Smooth muscle cell (in vitro differentiated cells): ENCODE measurements at regions not wholly inside any gene's neighbourhood (a gene's known extent, or its start where the extent isn't known, plus 50 kb on each side); places are given as distances from the start of the nearest gene placed in this dataset.

ENCODE experiments used
- DNase-seq: peaks from one replicate; lab custom pipeline; 2025; ENCODE audit not compliant: unreplicated experiment; lab: John Stamatoyannopoulos, UW
- H2AFZ ChIP-seq: fragments of 200-600 bp; sonication (generic); 2 replicates; pipeline ENCODE4 v1.6.0; 2016; ENCODE audit warnings: antibody characterized with exemption, low read depth, mild to moderate bottlenecking
- H3F3A ChIP-seq: fragments of 200-600 bp; sonication (generic); 2 replicates; pipeline ENCODE4 v1.6.0; 2017; ENCODE audit warnings: antibody characterized with exemption, low read depth
- H3K27ac ChIP-seq: fragments of 200-600 bp; sonication (generic); 2 replicates; pipeline ENCODE4 v1.5.1; 2016; ENCODE audit warnings: low read depth, mild to moderate bottlenecking
- H3K27me3 ChIP-seq: fragments of 200-600 bp; sonication (generic); 2 replicates; pipeline ENCODE4 v1.6.1; 2016; ENCODE audit warnings: low read depth, mild to moderate bottlenecking
- H3K36me3 ChIP-seq: fragments of 200-600 bp; sonication (generic); 2 replicates; pipeline ENCODE4 v1.5.1; 2016; ENCODE audit warnings: low read depth
- H3K4me1 ChIP-seq: fragments of 200-600 bp; sonication (generic); 2 replicates; pipeline ENCODE4 v1.5.1; 2016; ENCODE audit warnings: low read depth
- H3K4me2 ChIP-seq: fragments of 200-600 bp; sonication (generic); 2 replicates; pipeline ENCODE4 v1.6.0; 2016; ENCODE audit warnings: mild to moderate bottlenecking
- H3K4me3 ChIP-seq: fragments of 200-600 bp; sonication (generic); 2 replicates; pipeline ENCODE4 v1.5.1; 2016; ENCODE audit warnings: mild to moderate bottlenecking
- H3K79me2 ChIP-seq: fragments of 200-600 bp; sonication (generic); 2 replicates; pipeline ENCODE4 v1.6.0; 2016; ENCODE audit warnings: low read depth, mild to moderate bottlenecking
- H3K9ac ChIP-seq: fragments of 200-600 bp; sonication (generic); 2 replicates; pipeline ENCODE4 v1.6.0; 2016; ENCODE audit warnings: low read depth
- H3K9me3 ChIP-seq: fragments of 200-600 bp; sonication (generic); replicated peaks from 2 replicates; pipeline ENCODE4 v1.5.1; 2016; ENCODE audit warnings: low read depth
- H4K20me1 ChIP-seq: fragments of 200-600 bp; sonication (generic); 2 replicates; pipeline ENCODE4 v1.6.0; 2016; ENCODE audit warnings: low read depth
- CTCF ChIP-seq: fragments of 200-600 bp; sonication (generic); IDR thresholded peaks from 2 replicates; pipeline ENCODE4 v1.5.1; 2017; ENCODE audit warnings: borderline replicate concordance, mild to moderate bottlenecking, antibody characterized with exemption; ENCODE audit not compliant: insufficient read depth, poor library complexity, severe bottlenecking
- WGBS: methylation state at CpG from one replicate; pipeline ENCODE4 v1.1.7; 2016; ENCODE audit warnings: low lambda C conversion rate; 5-methylcytosine and 5-hydroxymethylcytosine counted together

DNA sequence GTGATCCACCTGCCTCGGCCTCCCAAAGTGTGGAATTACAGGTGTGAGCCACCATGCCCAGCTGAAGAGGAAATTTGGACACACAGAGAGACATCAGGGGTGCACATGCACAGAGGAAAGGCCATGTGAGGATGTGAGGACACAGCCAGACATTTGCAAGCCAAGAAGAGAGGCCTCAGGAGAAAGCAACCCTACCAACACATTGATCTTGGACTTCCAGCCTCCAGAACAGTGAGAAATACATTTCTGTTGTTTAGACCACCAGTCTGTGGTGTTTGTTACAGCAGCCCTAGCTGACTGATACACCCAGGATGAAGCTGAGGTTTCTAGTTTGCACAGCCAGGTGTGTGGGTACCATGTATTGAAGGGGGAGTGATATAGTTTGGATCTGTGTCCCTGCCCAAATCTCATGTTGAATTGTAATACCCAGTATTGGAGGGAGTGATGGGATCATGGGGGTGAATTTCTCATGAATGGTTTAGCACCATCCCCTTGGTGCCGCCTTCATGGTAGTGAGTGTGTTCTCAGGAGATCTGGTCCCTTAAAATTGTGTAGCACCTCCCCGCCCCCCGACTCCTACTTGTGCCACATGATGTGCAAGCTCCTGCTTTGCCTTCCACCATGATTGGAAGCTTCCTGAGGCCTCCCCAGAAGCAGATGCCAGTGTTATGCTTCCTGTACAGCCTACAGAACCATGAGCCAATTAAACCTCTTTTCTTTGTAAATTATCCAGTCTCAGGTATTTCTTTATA lies 64.7 kb upstream of the DUSP5 start:
- no peak overlapping the region for H3K27ac ChIP-seq
- no peak for TF ChIP-seq CTCF
- no peak overlapping the region for H3K4me3 ChIP-seq
- no peaks in the 10 kb centered on the region for H3K27me3 ChIP-seq
- H3F3A ChIP-seq = no peaks in the 10 kb centered on the region
- 92% methylated on average over 4 of the region's 4 CpGs for WGBS
- no peaks in the 10 kb centered on the region for H3K9me3 ChIP-seq
- no peaks in the 10 kb centered on the region for H3K79me2 ChIP-seq
- no peak overlapping the region for H3K9ac ChIP-seq
- no peak overlapping the region for H2AFZ ChIP-seq
- no peaks in the 10 kb centered on the region for H4K20me1 ChIP-seq
- H3K4me2 ChIP-seq = no peak overlapping the region
- DNase-seq = no peak
- no peaks in the 10 kb centered on the region for H3K4me1 ChIP-seq
- no peaks in the 10 kb centered on the region for H3K36me3 ChIP-seq

DNA sequence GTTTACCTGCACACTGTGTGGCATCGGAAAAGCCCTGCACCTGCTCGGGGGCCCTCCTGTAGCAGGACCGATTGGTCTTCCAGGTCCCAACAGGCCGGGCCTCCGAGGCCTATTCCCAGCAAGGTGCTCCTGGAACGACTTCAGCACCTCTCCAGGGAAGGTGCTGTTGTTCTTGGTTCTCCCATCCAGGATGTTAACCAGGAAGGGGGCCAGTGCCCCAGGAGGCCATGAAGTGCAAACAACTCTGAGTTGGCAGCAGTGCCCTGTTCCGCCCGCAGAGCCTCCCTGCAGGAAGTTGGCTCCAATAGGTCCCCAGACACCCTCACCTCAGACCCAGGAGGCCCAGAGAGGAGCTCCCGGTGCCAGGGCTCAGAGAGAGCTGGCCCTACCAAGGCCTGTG lies 64.0 kb upstream of the DUSP5 start:
- 83% methylated on average over 9 of the region's 9 CpGs for WGBS
- H3K4me1 ChIP-seq = no peaks in the 10 kb centered on the region
- no peak for TF ChIP-seq CTCF
- no peaks in the 10 kb centered on the region for H3K9me3 ChIP-seq
- no peaks in the 10 kb centered on the region for H3K79me2 ChIP-seq
- H2AFZ ChIP-seq = no peak overlapping the region
- H3K4me2 ChIP-seq = no peak overlapping the region
- H3F3A ChIP-seq = no peaks in the 10 kb centered on the region
- H4K20me1 ChIP-seq = no peaks in the 10 kb centered on the region
- H3K36me3 ChIP-seq = no peaks in the 10 kb centered on the region
- H3K27me3 ChIP-seq = no peaks in the 10 kb centered on the region
- H3K9ac ChIP-seq = no peak overlapping the region
- DNase-seq = no peak
- no peak overlapping the region for H3K4me3 ChIP-seq
- H3K27ac ChIP-seq = no peak overlapping the region

- H3K4me3 ChIP-seq = no peak overlapping the region
- WGBS = 87% methylated on average over 5 of the region's 5 CpGs
Measured at GRCh38 chr10:110434489-110435096, 63.1 kb upstream of the DUSP5 start.

More at GRCh38 chr10:110434489-110435096, 63.1 kb upstream of the DUSP5 start:
- TF ChIP-seq CTCF = no peak
- no peaks in the 10 kb centered on the region for H3K79me2 ChIP-seq
- H3K4me2 ChIP-seq = no peak overlapping the region
- H2AFZ ChIP-seq = no peak overlapping the region
- H3K27ac ChIP-seq = no peak overlapping the region
- no peaks in the 10 kb centered on the region for H4K20me1 ChIP-seq
- H3K36me3 ChIP-seq = no peaks in the 10 kb centered on the region
- no peaks in the 10 kb centered on the region for H3K27me3 ChIP-seq
- DNase-seq = no peak
- H3K9me3 ChIP-seq = no peaks in the 10 kb centered on the region
- no peak overlapping the region for H3K9ac ChIP-seq
- no peaks in the 10 kb centered on the region for H3K4me1 ChIP-seq
- H3F3A ChIP-seq = no peaks in the 10 kb centered on the region
